ENCODE measurements at regions not wholly inside any gene's neighbourhood (a gene's known extent, or its start where the extent isn't known, plus 50 kb on each side); places are given as distances from the start of the nearest gene placed in this dataset.

DNA sequence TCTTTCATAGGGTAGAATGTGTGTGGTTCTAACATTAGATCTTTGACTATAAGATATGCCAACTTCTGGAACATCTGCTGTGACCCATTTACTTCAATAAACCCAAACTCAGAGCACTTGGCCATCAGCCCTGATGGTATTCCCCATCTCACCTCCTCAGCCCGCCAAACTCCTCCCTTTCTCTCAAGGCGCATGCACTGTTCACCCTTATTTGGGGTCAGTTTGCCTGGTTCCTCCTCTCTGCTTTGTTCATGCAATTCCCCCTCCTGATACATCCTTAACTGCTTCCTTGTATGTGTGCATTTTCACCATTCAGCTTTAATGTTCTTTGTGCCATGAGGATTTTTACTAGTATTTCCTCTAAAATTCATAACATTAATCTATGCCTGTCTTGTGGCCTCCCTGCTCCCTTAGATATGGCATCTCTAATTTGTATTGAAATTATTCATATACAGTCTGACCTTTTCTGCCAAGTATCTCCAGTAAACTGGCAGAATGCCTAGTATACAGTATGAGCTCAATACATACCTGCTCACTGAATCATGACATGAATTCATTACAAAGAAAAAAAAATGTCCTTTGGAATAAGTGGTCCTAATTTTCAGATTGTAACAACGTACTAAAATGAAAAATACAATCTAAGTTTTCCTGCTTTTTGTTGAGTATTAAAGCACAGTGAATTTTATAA is 336.8 kb upstream of the IGFBP3 start:
- DNase-seq (ENCODE audit: low spot score in 2 of 2), result no peak
- H3K36me3 ChIP-seq, result no peaks in the 10 kb centered on the region
- no peaks in the 10 kb centered on the region for H3K4me1 ChIP-seq
- TF ChIP-seq, protein P1, sequence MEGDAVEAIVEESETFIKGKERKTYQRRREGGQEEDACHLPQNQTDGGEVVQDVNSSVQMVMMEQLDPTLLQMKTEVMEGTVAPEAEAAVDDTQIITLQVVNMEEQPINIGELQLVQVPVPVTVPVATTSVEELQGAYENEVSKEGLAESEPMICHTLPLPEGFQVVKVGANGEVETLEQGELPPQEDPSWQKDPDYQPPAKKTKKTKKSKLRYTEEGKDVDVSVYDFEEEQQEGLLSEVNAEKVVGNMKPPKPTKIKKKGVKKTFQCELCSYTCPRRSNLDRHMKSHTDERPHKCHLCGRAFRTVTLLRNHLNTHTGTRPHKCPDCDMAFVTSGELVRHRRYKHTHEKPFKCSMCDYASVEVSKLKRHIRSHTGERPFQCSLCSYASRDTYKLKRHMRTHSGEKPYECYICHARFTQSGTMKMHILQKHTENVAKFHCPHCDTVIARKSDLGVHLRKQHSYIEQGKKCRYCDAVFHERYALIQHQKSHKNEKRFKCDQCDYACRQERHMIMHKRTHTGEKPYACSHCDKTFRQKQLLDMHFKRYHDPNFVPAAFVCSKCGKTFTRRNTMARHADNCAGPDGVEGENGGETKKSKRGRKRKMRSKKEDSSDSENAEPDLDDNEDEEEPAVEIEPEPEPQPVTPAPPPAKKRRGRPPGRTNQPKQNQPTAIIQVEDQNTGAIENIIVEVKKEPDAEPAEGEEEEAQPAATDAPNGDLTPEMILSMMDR (IDR thresholded peaks at IDR 0.05), result no peak
- TF ChIP-seq POLR2A (IDR thresholded peaks at IDR 0.05), result no peak
- TF ChIP-seq EP300 (IDR thresholded peaks at IDR 0.05), result no peak
- H3K27me3 ChIP-seq, result no peaks in the 10 kb centered on the region
- 64 to 80% methylated on average over 3 of the region's 3 CpGs for WGBS, 2 donors
- H3K4me3 ChIP-seq, result no peak overlapping the region
- peaks cover 0 to 21% (median 5%) of the 10 kb centered on the region in 4 donors for H3K9me3 ChIP-seq
- no peak overlapping the region for H3K27ac ChIP-seq

DNA sequence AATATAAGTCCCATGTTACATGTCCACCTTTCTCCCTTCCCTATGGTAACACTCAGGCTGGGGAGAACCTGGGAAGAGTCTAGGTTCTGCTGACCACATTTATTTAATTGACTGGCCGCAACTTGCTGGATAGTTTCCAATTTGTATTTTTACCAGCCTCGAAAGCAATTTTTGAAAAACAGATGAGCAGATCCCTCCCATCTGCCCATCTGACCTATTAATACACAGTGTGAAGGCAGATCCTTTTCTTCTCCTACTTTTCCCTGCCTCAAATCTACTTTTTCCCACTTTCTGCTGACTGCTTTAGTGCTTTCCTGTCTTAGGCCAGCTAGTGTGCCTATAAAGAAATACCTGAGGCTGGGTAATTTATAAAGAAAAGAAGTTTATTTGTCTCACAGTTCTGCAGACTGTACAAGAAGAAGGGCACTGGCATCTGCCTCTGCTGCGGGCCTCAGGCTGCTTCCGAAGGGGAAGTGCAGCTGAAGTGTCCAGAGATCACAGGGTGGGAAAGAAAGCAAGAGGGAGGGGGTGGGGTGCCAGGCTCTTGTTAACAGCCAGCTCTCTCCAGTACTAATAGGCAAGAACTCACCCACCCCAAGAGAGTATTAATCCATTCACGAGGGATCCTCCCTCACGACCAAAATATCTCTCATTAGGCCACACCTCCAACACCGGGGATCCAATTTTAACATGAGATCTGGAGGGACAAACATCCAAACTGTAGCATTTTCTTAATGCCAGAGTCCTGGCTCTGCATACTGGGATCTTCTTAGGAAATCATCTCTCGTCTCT is 336.0 kb upstream of the IGFBP3 start:
- no peak overlapping the region for H3K27ac ChIP-seq

DNA sequence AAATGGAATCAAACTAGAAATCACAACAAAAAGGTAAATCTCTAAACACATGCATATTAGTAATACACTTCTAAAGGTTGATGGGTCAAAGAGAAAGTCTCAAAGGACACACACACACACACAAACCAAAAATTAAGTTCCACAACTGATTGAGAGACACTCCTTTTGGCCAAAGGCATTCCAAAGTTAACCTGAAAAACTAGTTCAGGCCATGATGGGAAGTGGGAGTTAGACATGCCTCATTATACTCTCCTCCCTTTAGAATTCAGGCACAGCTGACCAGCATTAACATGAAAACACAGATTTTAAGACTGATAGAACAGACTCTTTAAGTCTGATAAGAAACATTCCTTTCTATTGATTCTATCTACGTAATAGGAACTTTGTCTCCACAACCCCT is 332.4 kb upstream of the IGFBP3 start:
- Histone ChIP-seq H3K4me3 (no peak overlapping the region), H3K27ac (no peak overlapping the region), H3K27me3 (no peaks in the 10 kb centered on the region), H3K36me3 (no peaks in the 10 kb centered on the region), H3K4me1 (no peaks in the 10 kb centered on the region), H3K9me3 (no peaks in the 10 kb centered on the region)
- DNase-seq (ENCODE audit: low spot score in 2 of 2), result no peak
- TF ChIP-seq POLR2A (IDR thresholded peaks at IDR 0.05) (no peak), EP300 (IDR thresholded peaks at IDR 0.05) (no peak)
- TF ChIP-seq, protein P1 (IDR thresholded peaks at IDR 0.05), result no peak
- 55 to 74% methylated on average over 1 of the region's 1 CpG for WGBS, 2 donors

More for the DNA sequence above, 336.0 kb upstream of the IGFBP3 start:
- TF ChIP-seq POLR2A (IDR thresholded peaks at IDR 0.05), result no peak
- no peak for TF ChIP-seq EP300 (IDR thresholded peaks at IDR 0.05)
- TF ChIP-seq, protein P1 (IDR thresholded peaks at IDR 0.05), result no peak
- H3K9me3 ChIP-seq, result peaks cover 0 to 17% (median 4%) of the 10 kb centered on the region in 4 donors
- no peaks in the 10 kb centered on the region for H3K27me3 ChIP-seq
- no peak overlapping the region for H3K4me3 ChIP-seq
- no peaks in the 10 kb centered on the region for H3K36me3 ChIP-seq
- WGBS, 2 donors, result 54 to 56% methylated on average over 8 of the region's 8 CpGs
- H3K4me1 ChIP-seq, result no peaks in the 10 kb centered on the region
- no peak for DNase-seq (ENCODE audit: low spot score in 2 of 2)

DNA sequence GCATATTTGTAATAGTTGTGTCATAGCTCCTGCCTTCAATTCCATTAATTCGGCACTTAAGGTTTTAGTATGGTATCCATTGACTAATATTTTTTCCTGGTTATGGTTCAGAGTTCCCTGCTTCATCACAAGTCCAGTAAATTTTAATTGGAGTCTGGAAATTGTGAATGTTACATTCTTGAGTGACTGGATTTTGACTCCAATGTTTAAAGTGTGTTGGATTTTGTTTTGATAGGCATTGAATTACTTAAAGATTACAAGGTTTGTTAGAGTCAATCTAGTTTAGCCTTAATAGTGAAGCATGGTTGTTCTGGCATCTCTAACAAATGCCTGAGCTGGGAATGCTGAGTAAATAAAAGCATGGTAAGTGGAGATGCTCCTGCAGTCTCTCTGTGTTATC is 326.6 kb upstream of the IGFBP3 start:
- WGBS, 2 donors, result 77 to 83% methylated on average over 1 of the region's 1 CpG
- no peak overlapping the region for H3K4me3 ChIP-seq
- H3K36me3 ChIP-seq, result no peaks in the 10 kb centered on the region
- H3K4me1 ChIP-seq, result no peaks in the 10 kb centered on the region
- TF ChIP-seq, protein P1 (IDR thresholded peaks at IDR 0.05), result no peak
- TF ChIP-seq POLR2A (IDR thresholded peaks at IDR 0.05), result no peak
- no peak for TF ChIP-seq EP300 (IDR thresholded peaks at IDR 0.05)
- no peak overlapping the region for H3K27ac ChIP-seq
- H3K9me3 ChIP-seq, result no peaks in the 10 kb centered on the region
- DNase-seq (ENCODE audit: low spot score in 2 of 2), result no peak
- no peaks in the 10 kb centered on the region for H3K27me3 ChIP-seq

DNA sequence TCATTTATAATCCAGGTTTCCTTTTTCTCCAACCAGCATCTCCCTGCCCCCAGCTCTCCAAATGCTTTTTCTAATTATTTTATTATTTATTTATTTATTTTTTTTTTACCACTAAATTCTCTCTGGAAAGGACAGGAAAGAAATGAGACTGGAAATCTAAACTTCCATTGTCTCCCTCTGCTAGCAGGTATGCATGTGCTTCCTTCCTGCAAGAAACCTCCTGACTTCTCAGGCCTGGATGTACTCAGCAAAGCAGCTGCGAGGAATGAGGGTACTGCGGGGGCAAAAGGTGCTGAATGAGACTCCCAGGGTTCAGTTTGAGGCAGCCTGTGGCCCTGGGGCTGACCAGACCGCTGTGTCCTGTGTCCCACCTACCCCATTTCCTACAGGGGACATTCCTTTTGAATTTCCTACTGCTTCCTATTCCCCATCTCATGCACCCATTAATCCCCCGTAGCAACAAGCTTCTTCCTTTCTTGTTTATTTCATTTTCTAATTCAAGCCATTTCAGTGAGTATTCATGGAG is 324.6 kb upstream of the IGFBP3 start:
- no peaks in the 10 kb centered on the region for H3K36me3 ChIP-seq
- no peak overlapping the region for H3K4me3 ChIP-seq
- no peak overlapping the region for H3K27ac ChIP-seq
- DNase-seq (ENCODE audit: low spot score in 2 of 2), result no peak
- H3K27me3 ChIP-seq, result no peaks in the 10 kb centered on the region
- no peak for TF ChIP-seq POLR2A (IDR thresholded peaks at IDR 0.05)
- TF ChIP-seq EP300 (IDR thresholded peaks at IDR 0.05), result no peak
- TF ChIP-seq, protein P1 (IDR thresholded peaks at IDR 0.05), result no peak
- no peaks in the 10 kb centered on the region for H3K9me3 ChIP-seq
- no peaks in the 10 kb centered on the region for H3K4me1 ChIP-seq
- WGBS, 2 donors, result 77 to 82% methylated on average over 4 of the region's 4 CpGs
